ENCODE measurements at regions not wholly inside any gene's neighbourhood (a gene's known extent, or its start where the extent isn't known, plus 50 kb on each side); places are given as distances from the start of the nearest gene placed in this dataset.

GRCh38 chr9:115495052-115495635 lies 377.2 kb upstream of the TNC start (continued):
- TF ChIP-seq REPIN1 (CRISPR knock-in tag; IDR thresholded peaks at IDR 0.05; ENCODE audit: borderline replicate concordance, low read depth) (0 out of 2 replicates have a peak, but pooled peaks have one; percentile 33), ZNF343 (CRISPR knock-in tag; IDR thresholded peaks at IDR 0.05) (no peak), MIXL1 (CRISPR knock-in tag; IDR thresholded peaks at IDR 0.05) (peak; percentile 92), ZNF782 (CRISPR knock-in tag; IDR thresholded peaks at IDR 0.05; ENCODE audit: borderline replicate concordance) (no peak), ZSCAN31 (CRISPR knock-in tag; IDR thresholded peaks at IDR 0.05; ENCODE audit: low read depth) (no peak), NONO (IDR thresholded peaks at IDR 0.05) (no peak), NONO (CRISPR knock-in tag; conservative IDR thresholded peaks at IDR 0.05) (no peak; the same call in 1 of the 2 replicates), STAT6 (CRISPR knock-in tag; IDR thresholded peaks at IDR 0.05; ENCODE audit: borderline replicate concordance) (no peak), ZNF160 (CRISPR knock-in tag; IDR thresholded peaks at IDR 0.05) (no peak), ZBTB8A (CRISPR knock-in tag; IDR thresholded peaks at IDR 0.05; ENCODE audit: borderline replicate concordance, low read depth) (no peak), ZNF775 (CRISPR knock-in tag; IDR thresholded peaks at IDR 0.05; ENCODE audit: borderline replicate concordance) (peak; percentile 94), MAX (IDR thresholded peaks at IDR 0.05) (0 out of 2 replicates have a peak, but pooled peaks have one; percentile 25), MXI1 (IDR thresholded peaks at IDR 0.05; ENCODE audit: borderline replicate concordance, low read depth, low read length) (no peak), ZNF121 (CRISPR knock-in tag; IDR thresholded peaks at IDR 0.05) (no peak), ZNF431 (CRISPR knock-in tag; IDR thresholded peaks at IDR 0.05; ENCODE audit: borderline replicate concordance, low read depth) (no peak), ZNF232 (CRISPR knock-in tag; IDR thresholded peaks at IDR 0.05; ENCODE audit: borderline replicate concordance) (no peak), NFYC (CRISPR knock-in tag; IDR thresholded peaks at IDR 0.05) (no peak), TBX2 (CRISPR knock-in tag; IDR thresholded peaks at IDR 0.05; ENCODE audit: borderline replicate concordance) (peak; percentile 65), TCF7 (IDR thresholded peaks at IDR 0.05; ENCODE audit: low read depth) (peak; percentile 81), ZNF543 (CRISPR knock-in tag; IDR thresholded peaks at IDR 0.05) (no peak), TCF12 (IDR thresholded peaks at IDR 0.05) (no peak), TCF12 (CRISPR knock-in tag; IDR thresholded peaks at IDR 0.05) (peak; percentile 78; the same call in 1 of the 2 replicates), GATA4 (IDR thresholded peaks at IDR 0.05; ENCODE audit: borderline replicate concordance, low read depth) (peak; percentile 84; the same call in 1 of the 2 replicates), ZBTB1 (CRISPR knock-in tag; IDR thresholded peaks at IDR 0.05; ENCODE audit: borderline replicate concordance) (no peak), ZNF781 (CRISPR knock-in tag; IDR thresholded peaks at IDR 0.05; ENCODE audit: borderline replicate concordance, not compliant biosample characterization) (no peak), KDM5B (CRISPR knock-in tag; IDR thresholded peaks at IDR 0.05; ENCODE audit: borderline replicate concordance) (no peak), TBP (CRISPR knock-in tag; IDR thresholded peaks at IDR 0.05) (no peak), SRSF1 (optimal IDR thresholded peaks at IDR 0.05; ENCODE audit: low read depth, low read length) (no peak), ONECUT2 (CRISPR knock-in tag; IDR thresholded peaks at IDR 0.05) (peak; percentile 69)
- TF ChIP-seq, protein P1, sequence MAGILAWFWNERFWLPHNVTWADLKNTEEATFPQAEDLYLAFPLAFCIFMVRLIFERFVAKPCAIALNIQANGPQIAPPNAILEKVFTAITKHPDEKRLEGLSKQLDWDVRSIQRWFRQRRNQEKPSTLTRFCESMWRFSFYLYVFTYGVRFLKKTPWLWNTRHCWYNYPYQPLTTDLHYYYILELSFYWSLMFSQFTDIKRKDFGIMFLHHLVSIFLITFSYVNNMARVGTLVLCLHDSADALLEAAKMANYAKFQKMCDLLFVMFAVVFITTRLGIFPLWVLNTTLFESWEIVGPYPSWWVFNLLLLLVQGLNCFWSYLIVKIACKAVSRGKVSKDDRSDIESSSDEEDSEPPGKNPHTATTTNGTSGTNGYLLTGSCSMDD (CRISPR knock-in tag; IDR thresholded peaks at IDR 0.05), result no peak
